Pancreas (tissue), 10 donors: ENCODE measurements at regions not wholly inside any gene's neighbourhood (a gene's known extent, or its start where the extent isn't known, plus 50 kb on each side); places are given as distances from the start of the nearest gene placed in this dataset.
A peak's percentile ranks its signal among the peaks of the same experiment; 100 is the strongest.

ENCODE experiments used
- ATAC-seq, 4 donors: fragments of 200-7000 bp; cut with Tn5 transposase; one replicate each; pipeline versions ENCODE4 v1.8.0 to v1.9.1; 2020; ENCODE audit warnings: mild to moderate bottlenecking in 4 of 4, moderate library complexity in 4 of 4
- DNase-seq, 6 donors: peaks; one replicate each; pipeline ENCODE4 v3.0.0-alpha.2; 2020
- FAIRE-seq: peaks from 2 replicates; lab custom pipeline; 2012; peaks lifted over from hg19 to GRCh38; lab: Jason Lieb, UNC
- H3K27ac ChIP-seq, 4 donors: fragments of 200-600 bp; sonication (generic); 1 replicate in 3 of 4; 2 replicates in 1 of 4; pipeline versions ENCODE4 v1.5.0 to v1.8.0; 2020
- H3K27me3 ChIP-seq, 4 donors: fragments of 200-600 bp; one replicate each; pipeline ENCODE4 v1.8.0; 2021
- H3K36me3 ChIP-seq, 3 donors: fragments of 200-600 bp; sonication (generic) in 1 of 3; one replicate each; pipeline versions ENCODE4 v1.5.0 to v1.8.0; 2020 to 2021
- H3K4me1 ChIP-seq, 3 donors: fragments of 200-600 bp; one replicate each; pipeline ENCODE4 v1.8.0; 2021
- H3K4me3 ChIP-seq, 4 donors: fragments of 200-600 bp; sonication (generic) in 2 of 4; one replicate each; pipeline versions ENCODE4 v1.5.0 to v1.8.0; 2020 to 2021
- H3K9me3 ChIP-seq, 4 donors: fragments of 200-600 bp; one replicate each; pipeline ENCODE4 v1.8.0; 2021
- CTCF ChIP-seq, 4 donors: fragments of 200-600 bp; sonication (generic) in 3 of 4; IDR thresholded peaks; one replicate each; pipeline versions ENCODE4 v1.5.0 to v1.8.0; 2021; ENCODE audit warnings: antibody characterized with exemption in 4 of 4
- WGBS, 2 donors: extraction: QIAGEN DNeasy Blood & Tissue Kit; methylation state at CpG; one replicate each; pipeline ENCODE4 v1.1.7; 2013; 5-methylcytosine and 5-hydroxymethylcytosine counted together
- intact Hi-C, 3 donors: fragments of 100-400 bp; cut with DNase I; formaldehyde crosslinking; loops; one replicate each; pipeline versions ENCODE4 v1.11.1 to v1.14.2; 2022
- donor health status: healthy with polysubstance abuse.
- donor health status: DM: no; HTN: no; CAD: no; lungs with moderate emphysema.
- donor health status: DM: no; HTN: no; CAD: no.
- donor health status: control.
- donor health status: control.
- donor health status: Bipolar disorder and iron deficiency.
- donor health status: DM: yes; HTN: yes; CAD: no.
- donor health status: DM: no; HTN: no; CAD: no.
- donor health status: DM: no; HTN: no; CAD: no.
- donor health status: DM: yes; HTN: yes; CAD: no.

- no peak for TF ChIP-seq CTCF (IDR thresholded peaks at IDR 0.05)
- WGBS, 2 donors: 85 to 95% methylated on average over 2 of the region's 2 CpGs
- H3K27ac ChIP-seq: no peak overlapping the region
- no peaks in the 10 kb centered on the region for H3K27me3 ChIP-seq
- no peak for DNase-seq
- intact Hi-C loops: no loop called here
- FAIRE-seq: no peak
- no peaks in the 10 kb centered on the region for H3K9me3 ChIP-seq
- H3K4me3 ChIP-seq: no peak overlapping the region
- H3K36me3 ChIP-seq: no peaks in the 10 kb centered on the region
- peaks cover 0 to 9% (median 3%) of the 10 kb centered on the region in 3 donors for H3K4me1 ChIP-seq
- no peak for ATAC-seq
Observed at GRCh38 chr9:84067821-84068220, 87.2 kb downstream of the RMI1 start.

DNA sequence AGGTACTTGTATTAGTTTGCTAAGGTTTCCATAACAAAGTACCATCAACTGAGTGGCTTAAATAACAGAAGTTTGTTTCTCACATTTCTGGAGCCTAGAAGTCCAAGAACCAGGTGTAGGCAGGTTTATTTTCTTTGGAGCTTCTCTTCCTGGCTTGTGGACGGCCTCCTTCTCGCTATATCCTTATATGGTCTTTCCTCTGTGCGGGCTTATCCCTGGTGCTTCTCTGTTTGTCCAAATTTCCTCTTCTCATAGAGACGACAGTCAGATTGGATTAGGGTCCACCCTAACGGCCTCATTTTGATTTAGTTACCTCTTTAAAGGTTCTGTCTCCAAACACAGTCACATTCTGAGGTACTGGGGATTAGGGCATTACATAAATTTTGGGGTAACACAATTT, 88.3 kb downstream of the RMI1 start:
- DNase-seq (no peak), FAIRE-seq (no peak), ATAC-seq (no peak)
- H3K4me3 ChIP-seq: no peak overlapping the region
- TF ChIP-seq CTCF (IDR thresholded peaks at IDR 0.05): no peak
- no peaks in the 10 kb centered on the region for H3K27me3 ChIP-seq
- no peaks in the 10 kb centered on the region for H3K36me3 ChIP-seq
- 65 to 67% methylated on average over 5 of the region's 5 CpGs for WGBS, 2 donors
- peaks cover 0 to 14% (median 3%) of the 10 kb centered on the region in 3 donors for H3K4me1 ChIP-seq
- H3K9me3 ChIP-seq: no peaks in the 10 kb centered on the region
- no peak overlapping the region for H3K27ac ChIP-seq
- intact Hi-C loops: no loop called here

DNA sequence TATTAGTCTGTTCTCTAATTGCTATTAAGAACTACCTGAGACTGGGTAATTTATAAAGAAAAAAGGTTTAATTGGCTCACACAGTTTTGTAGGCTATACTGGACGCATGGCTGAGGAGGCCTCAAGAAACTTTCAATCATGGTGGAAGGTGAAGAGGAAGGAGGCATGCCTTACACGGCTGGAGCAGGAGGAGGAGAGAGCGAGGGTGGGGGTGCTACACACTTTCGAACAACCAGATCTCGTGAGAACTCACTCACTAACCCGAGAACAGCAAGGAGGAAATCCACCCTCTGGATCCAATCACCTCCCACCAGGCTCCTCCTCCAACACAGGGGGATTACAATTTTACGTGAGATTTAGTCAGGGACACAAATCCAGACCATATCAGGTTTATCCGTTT, 90.0 kb downstream of the RMI1 start:
- Histone ChIP-seq H3K9me3 (no peaks in the 10 kb centered on the region), H3K27me3 (no peaks in the 10 kb centered on the region), H3K4me3 (no peak overlapping the region), H3K27ac (no peak overlapping the region), H3K4me1 (peaks cover 0 to 14% (median 3%) of the 10 kb centered on the region in 3 donors), H3K36me3 (no peaks in the 10 kb centered on the region)
- ATAC-seq (no peak), DNase-seq (no peak), FAIRE-seq (no peak)
- WGBS, 2 donors: 79 to 83% methylated on average over 8 of the region's 8 CpGs
- no peak for TF ChIP-seq CTCF (IDR thresholded peaks at IDR 0.05)
- intact Hi-C loops: no loop called here

DNA sequence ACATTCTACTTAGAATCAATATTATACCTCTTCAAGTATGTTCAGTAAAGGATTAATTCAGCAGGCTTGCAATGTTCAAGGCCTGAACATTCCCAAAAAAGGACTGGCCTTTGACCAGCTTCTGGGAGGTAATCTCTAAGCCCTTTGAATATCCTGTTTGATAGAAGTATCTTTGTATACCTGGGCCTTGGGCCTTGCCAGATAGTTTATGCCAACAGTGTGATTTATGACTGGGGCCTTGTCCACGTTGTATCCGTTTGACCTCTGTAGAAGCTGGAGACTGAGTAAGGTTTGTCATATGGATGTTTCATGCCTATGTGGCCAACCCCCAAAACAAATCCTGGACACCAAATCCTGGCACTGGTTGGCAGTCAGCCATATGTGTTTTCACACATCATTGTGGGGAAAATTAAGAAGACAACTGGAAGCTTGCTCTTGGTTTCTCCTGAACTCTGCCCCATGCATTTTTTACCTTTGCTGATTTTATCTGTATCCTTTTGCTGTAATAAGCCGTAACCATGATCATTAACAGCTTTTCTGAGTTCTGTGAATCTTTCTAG, 92.1 kb downstream of the RMI1 start:
- Histone ChIP-seq H3K27ac (peak overlapping the region in 2 of 4 donors; percentile 4 to 24), H3K9me3 (no peaks in the 10 kb centered on the region), H3K4me3 (no peak overlapping the region), H3K27me3 (no peaks in the 10 kb centered on the region), H3K36me3 (no peaks in the 10 kb centered on the region), H3K4me1 (peaks cover 0 to 14% (median 3%) of the 10 kb centered on the region in 3 donors)
- no peak for TF ChIP-seq CTCF (IDR thresholded peaks at IDR 0.05)
- WGBS, 2 donors: 28 to 36% methylated on average over 3 of the region's 3 CpGs
- intact Hi-C loops: no loop called here
- DNase-seq: peak in 2 of 6 donors; percentile 15 to 34
- FAIRE-seq: no peak
- peak; percentile 53 to 88 (median 74) for ATAC-seq

DNA sequence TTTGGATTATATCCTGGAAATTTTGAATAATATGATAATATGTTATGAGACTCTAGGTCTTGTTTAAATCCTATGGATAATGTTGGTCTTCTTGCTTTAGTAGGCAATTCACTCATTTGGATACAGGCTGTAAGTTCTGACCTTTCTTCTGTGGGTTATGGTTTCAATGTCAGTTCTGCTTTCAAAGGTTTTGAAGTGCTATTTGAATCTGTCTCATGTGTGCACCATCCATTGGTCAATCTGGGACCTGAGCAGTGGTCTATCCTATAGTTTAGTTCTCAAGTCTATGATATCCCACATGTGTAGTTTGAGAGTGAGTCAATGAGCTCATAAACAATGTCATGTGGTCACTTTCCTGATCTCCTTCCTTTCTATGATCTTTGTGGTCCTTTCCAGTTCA, 94.4 kb downstream of the RMI1 start:
- intact Hi-C loops: no loop called here
- no peaks in the 10 kb centered on the region for H3K27me3 ChIP-seq
- TF ChIP-seq CTCF (IDR thresholded peaks at IDR 0.05): no peak

More for the DNA sequence above, 94.4 kb downstream of the RMI1 start:
- Histone ChIP-seq H3K27ac (no peak overlapping the region), H3K36me3 (no peaks in the 10 kb centered on the region), H3K4me3 (no peak overlapping the region), H3K4me1 (peaks cover 0 to 14% (median 3%) of the 10 kb centered on the region in 3 donors), H3K9me3 (no peaks in the 10 kb centered on the region)
- FAIRE-seq: no peak
- no peak for ATAC-seq
- DNase-seq: no peak
